SJCRH30 (cell line): ENCODE measurements at regions not wholly inside any gene's neighbourhood (a gene's known extent, or its start where the extent isn't known, plus 50 kb on each side); places are given as distances from the start of the nearest gene placed in this dataset.

Experiments
- DNase-seq, 2 experiments: peaks; one replicate each; pipeline ENCODE4 v3.0.0-alpha.2; 2015 to 2020
- H3K27ac ChIP-seq: fragments of 250-450 bp; sonication (Bioruptor Pico); 2 replicates; pipeline ENCODE4 v1.5.1; 2020; ENCODE audit warnings: mild to moderate bottlenecking, moderate library complexity
- H3K27me3 ChIP-seq: fragments of 250-450 bp; sonication (Bioruptor Pico); 2 replicates; pipeline ENCODE4 v1.5.1; 2020; ENCODE audit warnings: mild to moderate bottlenecking, moderate library complexity
- H3K36me3 ChIP-seq: fragments of 250-450 bp; sonication (Bioruptor Pico); 2 replicates; pipeline ENCODE4 v1.5.1; 2020; ENCODE audit warnings: mild to moderate bottlenecking, moderate library complexity
- H3K4me1 ChIP-seq: fragments of 250-450 bp; sonication (Bioruptor Pico); 2 replicates; pipeline ENCODE4 v1.5.1; 2020; ENCODE audit warnings: mild to moderate bottlenecking, moderate library complexity
- H3K4me3 ChIP-seq: fragments of 250-450 bp; sonication (Bioruptor Pico); 2 replicates; pipeline ENCODE4 v1.5.1; 2020; ENCODE audit warnings: mild to moderate bottlenecking, moderate library complexity
- H3K9me3 ChIP-seq: fragments of 250-450 bp; sonication (Bioruptor Pico); replicated peaks from 2 replicates; pipeline ENCODE4 v1.5.1; 2020; ENCODE audit warnings: mild to moderate bottlenecking, moderate library complexity

- Histone ChIP-seq H3K4me1 (no peaks in the 10 kb centered on the region), H3K27ac (no peak overlapping the region), H3K4me3 (no peak overlapping the region), H3K36me3 (no peaks in the 10 kb centered on the region), H3K9me3 (no peaks in the 10 kb centered on the region), H3K27me3 (no peaks in the 10 kb centered on the region)
- DNase-seq = no peak
These were observed 50.3 kb downstream of the BMAL2 start for GRCh38 chr12:27382924-27383323.

- Histone ChIP-seq H3K4me3 (no peak overlapping the region), H3K27ac (no peak overlapping the region), H3K4me1 (no peaks in the 10 kb centered on the region), H3K27me3 (no peaks in the 10 kb centered on the region), H3K36me3 (no peaks in the 10 kb centered on the region), H3K9me3 (no peaks in the 10 kb centered on the region)
- peak; percentile 72 to 87 for DNase-seq
These were observed 51.0 kb downstream of the BMAL2 start for GRCh38 chr12:27383429-27384260.

GRCh38 chr12:27384261-27384590, 51.6 kb downstream of the BMAL2 start:
- Histone ChIP-seq H3K9me3 (no peaks in the 10 kb centered on the region), H3K4me3 (no peak overlapping the region), H3K27me3 (no peaks in the 10 kb centered on the region), H3K36me3 (no peaks in the 10 kb centered on the region), H3K4me1 (no peaks in the 10 kb centered on the region), H3K27ac (no peak overlapping the region)
- no peak for DNase-seq

GRCh38 chr12:27385766-27386564, 53.3 kb downstream of the BMAL2 start:
- H3K36me3 ChIP-seq = no peaks in the 10 kb centered on the region
- no peak for DNase-seq
- no peaks in the 10 kb centered on the region for H3K9me3 ChIP-seq
- no peaks in the 10 kb centered on the region for H3K4me1 ChIP-seq
- H3K4me3 ChIP-seq = no peak overlapping the region
- H3K27ac ChIP-seq = no peak overlapping the region
- H3K27me3 ChIP-seq = no peaks in the 10 kb centered on the region

- Histone ChIP-seq H3K36me3 (no peaks in the 10 kb centered on the region), H3K4me3 (no peak overlapping the region), H3K4me1 (no peaks in the 10 kb centered on the region), H3K27ac (no peak overlapping the region), H3K27me3 (no peaks in the 10 kb centered on the region), H3K9me3 (no peaks in the 10 kb centered on the region)
- no peak for DNase-seq
These were observed 54.8 kb downstream of the BMAL2 start for GRCh38 chr12:27387473-27387872.

- H3K27me3 ChIP-seq = no peaks in the 10 kb centered on the region
- H3K9me3 ChIP-seq = no peaks in the 10 kb centered on the region
- no peak for DNase-seq
- no peaks in the 10 kb centered on the region for H3K36me3 ChIP-seq
- H3K27ac ChIP-seq = no peak overlapping the region
- H3K4me3 ChIP-seq = no peak overlapping the region
- no peaks in the 10 kb centered on the region for H3K4me1 ChIP-seq
These were observed 56.0 kb downstream of the BMAL2 start for GRCh38 chr12:27388650-27389049.

GRCh38 chr12:27394676-27395075, 51.9 kb upstream of the SMCO2 start:
- DNase-seq = no peak
- Histone ChIP-seq H3K36me3 (no peaks in the 10 kb centered on the region), H3K27me3 (no peaks in the 10 kb centered on the region), H3K27ac (no peak overlapping the region), H3K4me3 (no peak overlapping the region), H3K9me3 (0 out of 2 replicates have a peak, but pooled peaks cover 1% of the 10 kb centered on the region), H3K4me1 (no peaks in the 10 kb centered on the region)

GRCh38 chr12:27396216-27396815, 50.2 kb upstream of the SMCO2 start:
- DNase-seq = no peak
- no peaks in the 10 kb centered on the region for H3K27me3 ChIP-seq
- H3K36me3 ChIP-seq = no peaks in the 10 kb centered on the region
- H3K27ac ChIP-seq = no peak overlapping the region
- H3K4me3 ChIP-seq = no peak overlapping the region
- H3K9me3 ChIP-seq = 0 out of 2 replicates have a peak, but pooled peaks cover 4% of the 10 kb centered on the region
- no peaks in the 10 kb centered on the region for H3K4me1 ChIP-seq
